GM18520 (cell line): ENCODE measurements at regions not wholly inside any gene's neighbourhood (a gene's known extent, or its start where the extent isn't known, plus 50 kb on each side); places are given as distances from the start of the nearest gene placed in this dataset.
"Not testable (repeated sequence)": the region's sequence is repeated elsewhere in the genome, so short reads cannot be mapped to it uniquely, and the experiment has no call there.

Experiments
- ATAC-seq: cut with Tn5 transposase; IDR thresholded peaks from one replicate; pipeline ENCODE4 v1.9.1; 2021; ENCODE audit not compliant: unreplicated experiment

DNA sequence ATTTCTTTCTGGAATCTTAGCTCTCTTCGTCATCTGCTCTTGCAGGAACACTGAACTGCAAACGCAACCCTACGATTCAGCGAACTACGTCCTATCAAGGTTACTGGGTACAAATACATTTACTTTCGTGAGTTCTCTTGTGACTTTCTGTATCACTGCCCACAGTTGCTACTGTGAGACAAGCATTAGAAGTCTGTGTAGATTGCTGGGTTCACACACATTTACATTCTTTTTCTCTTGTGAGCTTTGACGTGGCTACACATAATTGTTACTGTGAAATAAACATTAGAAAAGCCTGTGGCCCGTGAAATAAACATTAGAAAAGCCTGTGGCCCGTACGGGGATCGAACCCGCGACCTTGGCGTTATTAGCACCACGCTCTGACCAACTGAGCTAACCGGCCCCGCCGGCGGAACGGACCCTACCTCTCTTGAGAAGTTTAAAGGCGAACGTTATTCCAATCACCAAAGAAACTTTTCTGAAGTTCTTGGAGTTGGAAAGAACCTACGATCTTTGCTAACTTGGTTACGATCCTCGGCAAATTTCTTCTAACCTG is 61.2 kb upstream of the ZNF322 start:
- not testable (repeated sequence) for ATAC-seq

GRCh38 chr6:26730019-26730766 is 70.6 kb upstream of the ZNF322 start:
- ATAC-seq, result not testable (repeated sequence)

DNA sequence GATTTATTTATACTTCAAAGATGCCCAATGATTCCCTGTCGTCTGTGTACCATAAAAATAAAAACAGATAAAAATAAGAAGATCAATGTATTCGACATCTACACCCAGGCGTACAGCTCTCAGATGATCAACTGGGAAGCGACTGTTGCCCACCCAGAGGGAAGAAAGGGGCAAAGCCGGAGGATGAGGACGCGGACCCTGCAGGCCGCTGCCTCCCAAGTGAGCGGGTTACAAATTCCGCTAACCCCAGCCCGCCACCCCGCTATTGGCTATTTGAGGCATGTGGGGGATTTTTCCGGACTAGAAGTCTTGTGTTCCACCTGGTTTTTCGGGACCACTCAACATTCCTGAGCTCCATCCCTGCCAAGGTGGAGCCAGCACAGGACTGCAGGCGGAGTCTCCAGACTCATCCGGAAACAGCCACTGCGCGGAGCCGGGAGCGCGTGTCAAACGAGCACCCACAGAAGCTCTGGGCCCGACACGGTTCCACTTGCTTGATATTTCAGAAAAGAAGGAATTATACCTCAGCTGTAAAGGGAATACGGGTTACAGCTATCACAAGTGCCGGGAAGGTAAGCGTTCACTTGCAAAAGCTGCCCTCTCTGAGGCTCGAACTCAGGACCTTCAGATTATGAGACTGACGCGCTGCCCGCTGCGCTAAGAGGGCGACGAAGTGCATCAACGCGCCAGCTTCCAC is 75.4 kb upstream of the ZNF322 start:
- not testable (repeated sequence) for ATAC-seq

GRCh38 chr6:26739811-26740210 is 80.3 kb upstream of the ZNF322 start:
- no peak for ATAC-seq

- no peak for ATAC-seq
These were observed 83.7 kb upstream of the ZNF322 start for GRCh38 chr6:26743157-26743821.

GRCh38 chr6:26743941-26744699 is 84.6 kb upstream of the ZNF322 start:
- no peak for ATAC-seq

GRCh38 chr6:26744837-26745282 is 85.3 kb upstream of the ZNF322 start:
- not testable (repeated sequence) for ATAC-seq

DNA sequence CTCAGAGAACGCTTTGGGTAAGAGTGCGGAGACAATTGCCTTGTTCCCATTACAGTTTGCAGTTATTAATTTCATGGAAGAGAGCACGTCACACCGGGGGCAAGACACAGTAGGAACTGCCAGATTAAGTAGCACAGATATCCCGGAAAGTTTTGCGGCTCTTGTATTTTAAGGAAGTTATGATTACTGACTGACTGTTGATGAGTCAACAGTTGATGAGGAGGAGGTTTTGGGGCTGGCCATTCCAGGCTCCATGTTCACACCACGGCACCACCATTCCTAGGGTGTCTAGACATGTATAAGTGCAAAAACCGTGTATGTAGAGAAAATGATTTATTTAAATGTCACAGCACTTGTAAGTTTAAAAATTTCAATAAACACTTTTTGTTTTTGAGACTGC is 86.4 kb upstream of the ZNF322 start:
- not testable (repeated sequence) for ATAC-seq

DNA sequence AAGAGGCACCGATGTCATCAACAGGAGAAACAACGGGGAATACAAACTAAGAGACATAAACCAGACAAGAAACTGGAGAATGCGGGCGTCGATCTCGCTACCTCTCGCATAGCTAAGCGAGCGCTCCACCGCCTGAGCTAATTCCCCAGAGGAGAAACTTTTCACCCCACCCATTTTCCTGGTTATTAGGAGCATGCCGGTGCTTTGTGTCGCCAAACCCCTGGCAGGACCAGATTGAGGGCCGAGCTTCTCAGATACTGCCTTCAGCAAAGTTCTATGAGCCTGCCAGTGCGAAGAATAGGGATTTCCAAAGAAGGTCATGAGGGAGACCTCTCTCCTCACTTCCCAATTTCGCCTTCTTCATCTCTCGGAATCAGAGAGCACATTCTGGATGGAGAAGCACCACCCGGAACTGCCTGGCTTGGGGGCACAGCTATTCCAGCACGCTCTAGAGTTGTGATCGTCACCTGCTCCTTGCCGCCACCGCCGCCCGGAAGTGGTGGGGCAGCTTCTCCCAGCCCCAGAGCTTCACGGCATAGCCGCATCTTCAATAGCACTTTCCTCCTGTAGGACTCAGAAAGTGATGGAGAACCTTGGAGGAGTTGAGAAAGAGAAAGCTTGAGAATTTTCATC is 89.7 kb upstream of the ZNF322 start:
- not testable (repeated sequence) for ATAC-seq

- ATAC-seq, result not testable (repeated sequence)
These were observed 90.2 kb upstream of the ZNF322 start for GRCh38 chr6:26749759-26750126.

GRCh38 chr6:26754212-26754611 is 94.7 kb upstream of the ZNF322 start:
- no peak for ATAC-seq

DNA sequence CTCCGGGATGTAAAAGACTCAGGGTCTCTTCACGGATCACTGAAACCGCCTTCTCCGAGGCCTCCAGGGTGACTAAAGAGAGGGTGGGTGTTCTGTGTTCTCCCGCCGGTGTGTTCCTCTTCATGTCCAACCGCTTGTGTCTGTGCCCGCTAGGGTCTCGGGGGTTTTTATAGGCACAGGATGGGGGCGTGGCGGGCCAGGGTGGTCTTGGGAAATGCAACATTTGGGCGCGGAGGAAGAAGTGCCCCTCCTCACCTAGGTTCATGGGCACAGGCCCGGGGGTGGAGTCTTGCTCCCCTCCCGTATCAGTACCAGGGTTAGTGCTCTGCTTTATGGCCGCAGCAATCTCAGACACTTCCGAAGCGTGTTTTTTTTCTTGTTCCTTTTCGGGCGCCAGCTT is 95.3 kb upstream of the ZNF322 start:
- ATAC-seq, result not testable (repeated sequence)

DNA sequence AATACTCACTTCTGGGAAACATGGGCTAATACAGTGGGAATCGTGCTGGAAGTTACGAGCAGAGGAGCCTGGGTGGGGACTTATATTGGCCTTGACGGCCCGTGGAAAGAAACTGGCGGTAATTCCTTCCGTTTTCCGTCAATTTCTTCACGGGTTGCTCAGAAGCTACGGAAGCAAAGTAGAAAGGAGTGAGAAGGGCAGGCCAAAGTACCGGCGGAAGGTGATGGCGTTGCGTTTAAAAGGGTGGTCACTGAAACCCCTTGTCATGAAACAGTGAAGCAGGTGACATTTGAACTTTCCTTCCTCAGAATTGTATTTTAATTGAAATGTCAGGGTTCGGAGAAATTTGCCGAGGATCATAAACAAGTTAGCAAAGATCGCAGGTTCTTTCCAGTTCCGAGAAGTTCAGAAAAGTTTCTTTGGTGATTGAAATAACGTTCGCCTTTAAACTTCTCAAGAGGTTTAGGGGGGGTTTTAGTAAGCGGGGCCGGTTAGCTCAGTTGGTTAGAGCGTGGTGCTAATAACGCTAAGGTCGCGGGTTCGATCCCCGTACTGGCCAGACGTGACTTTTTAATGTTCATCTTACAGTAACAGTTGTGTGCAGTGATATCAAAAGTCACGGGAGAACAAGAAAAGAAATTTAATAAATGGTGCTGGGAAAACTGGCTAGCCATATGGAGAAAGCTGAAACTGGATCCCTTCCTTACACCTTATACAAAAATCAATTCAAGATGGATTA is 96.7 kb upstream of the ZNF322 start:
- ATAC-seq, result not testable (repeated sequence)

- not testable (repeated sequence) for ATAC-seq
These were observed 106.8 kb upstream of the ZNF322 start for GRCh38 chr6:26766203-26766902.

DNA sequence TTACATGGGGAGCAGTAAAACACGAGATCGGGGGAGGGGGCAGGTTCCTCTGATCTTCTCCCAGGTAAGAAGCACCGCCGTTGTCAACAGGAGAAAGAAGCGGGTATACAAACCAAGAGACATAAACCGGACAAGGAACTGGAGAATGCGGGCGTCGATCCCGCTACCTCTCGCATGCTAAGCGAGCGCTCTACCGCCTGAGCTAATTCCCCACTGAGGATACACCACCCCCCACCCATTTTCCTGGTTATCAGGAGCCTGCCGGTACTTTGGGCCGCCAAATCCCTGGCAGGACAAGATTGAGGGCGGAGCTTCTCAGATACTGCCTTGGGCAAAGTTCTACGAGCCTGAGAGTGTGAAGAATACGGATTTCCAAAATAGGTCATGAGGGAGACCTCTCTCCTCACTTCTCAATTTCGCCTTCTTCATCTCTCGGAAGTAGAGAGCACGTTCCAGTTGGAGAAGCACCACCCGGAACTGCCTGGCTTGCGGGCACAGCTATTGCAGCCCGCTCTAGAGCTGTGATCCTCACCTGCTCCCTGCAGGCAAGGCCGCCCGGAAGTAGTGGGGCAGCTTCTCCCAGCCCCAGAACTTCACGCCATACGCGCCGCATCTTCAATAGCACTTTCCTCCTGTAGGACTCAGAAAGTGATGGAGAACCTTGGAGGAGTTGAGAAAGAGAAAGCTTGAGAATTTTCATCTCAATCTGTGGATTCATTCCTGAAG is 111.6 kb upstream of the ZNF322 start:
- ATAC-seq, result not testable (repeated sequence)

DNA sequence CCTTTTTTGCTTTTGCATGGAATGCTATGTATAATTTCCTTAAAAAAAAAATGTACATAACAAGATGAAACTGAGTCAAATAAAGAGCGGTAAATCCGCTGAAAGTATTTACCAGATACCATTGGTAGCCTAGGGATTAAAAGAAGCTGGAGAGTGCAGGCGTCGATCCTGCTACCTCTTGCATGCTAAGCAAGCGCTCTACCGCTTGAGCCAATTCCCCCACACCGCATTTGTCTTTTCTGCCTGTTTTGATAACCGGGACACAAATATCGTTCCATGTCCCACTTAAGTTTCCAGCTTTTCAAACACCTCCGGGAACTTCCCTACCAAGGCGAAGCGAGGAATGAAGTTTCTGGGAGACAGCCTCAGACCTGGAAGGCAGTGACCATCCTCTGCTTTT is 113.9 kb upstream of the ZNF322 start:
- not testable (repeated sequence) for ATAC-seq

DNA sequence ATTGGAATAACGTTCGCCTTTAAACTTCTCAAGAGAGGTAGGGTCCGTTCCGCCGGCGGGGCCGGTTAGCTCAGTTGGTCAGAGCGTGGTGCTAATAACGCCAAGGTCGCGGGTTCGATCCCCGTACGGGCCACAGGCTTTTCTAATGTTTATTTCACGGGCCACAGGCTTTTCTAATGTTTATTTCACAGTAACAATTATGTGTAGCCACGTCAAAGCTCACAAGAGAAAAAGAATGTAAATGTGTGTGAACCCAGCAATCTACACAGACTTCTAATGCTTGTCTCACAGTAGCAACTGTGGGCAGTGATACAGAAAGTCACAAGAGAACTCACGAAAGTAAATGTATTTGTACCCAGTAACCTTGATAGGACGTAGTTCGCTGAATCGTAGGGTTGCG is 121.0 kb upstream of the ZNF322 start:
- ATAC-seq, result not testable (repeated sequence)
